WTC11 (cell line): ENCODE measurements at regions not wholly inside any gene's neighbourhood (a gene's known extent, or its start where the extent isn't known, plus 50 kb on each side); places are given as distances from the start of the nearest gene placed in this dataset.

Experiments used
- ATAC-seq: fragments of 200-7000 bp; cut with Tn5 transposase; 2 replicates; pipeline ENCODE4 v1.10.0; 2021; ENCODE audit warnings: mild to moderate bottlenecking, moderate library complexity
- CTCF ChIA-PET: fragments of 300-600 bp; sonication (Branson Sonifier 250); formaldehyde crosslinking; loops from one replicate; lab custom pipeline; 2021; ENCODE audit warnings: antibody characterized with exemption; lab: Charles Lee
- POLR2A ChIA-PET: fragments of 350-600 bp; sonication (Branson Sonifier 250); formaldehyde crosslinking; loops from one replicate; lab custom pipeline; 2021; ENCODE audit warnings: antibody characterized with exemption; lab: Charles Lee
- DNase-seq: peaks from one replicate; pipeline ENCODE4 v3.0.0; 2021; ENCODE audit warnings: low spot score
- H3K27ac Mint-ChIP-seq: 2 replicates; pipeline ENCODE4 v1.8.0; 2021; ENCODE audit warnings: mixed read lengths
- H3K27me3 Mint-ChIP-seq: 2 replicates; pipeline ENCODE4 v1.8.0; 2021; ENCODE audit warnings: low read depth, mild to moderate bottlenecking, moderate library complexity, mixed read lengths
- H3K36me3 Mint-ChIP-seq: 2 replicates; pipeline ENCODE4 v1.8.0; 2021; ENCODE audit warnings: mixed read lengths
- H3K4me1 Mint-ChIP-seq: 2 replicates; pipeline ENCODE4 v1.8.0; 2022; ENCODE audit warnings: mixed read lengths
- H3K4me3 Mint-ChIP-seq: 2 replicates; pipeline ENCODE4 v1.8.0; 2021; ENCODE audit warnings: mild to moderate bottlenecking, moderate library complexity, mixed read lengths
- H3K9me3 Mint-ChIP-seq: 2 replicates; pipeline ENCODE4 v1.8.0; 2021; ENCODE audit warnings: mixed read lengths
- CREB1 ChIP-seq: sonication (generic); formaldehyde crosslinking; IDR thresholded peaks from 2 replicates; pipeline ENCODE4 v1.8.0; 2023; ENCODE audit warnings: mild to moderate bottlenecking, missing genetic modification reagents
- CREM ChIP-seq: sonication (generic); formaldehyde crosslinking; IDR thresholded peaks from 2 replicates; pipeline ENCODE4 v1.8.1; 2022; ENCODE audit warnings: mild to moderate bottlenecking, missing genetic modification reagents, moderate library complexity
- ELF4 ChIP-seq: sonication (generic); formaldehyde crosslinking; IDR thresholded peaks from 2 replicates; pipeline ENCODE4 v1.8.1; 2022; ENCODE audit warnings: low read depth, mild to moderate bottlenecking, moderate library complexity, missing genetic modification reagents
- EMX1 ChIP-seq: fragments of 250-450 bp; sonication (Bioruptor Pico); IDR thresholded peaks from 2 replicates; pipeline ENCODE4 v1.8.0; 2021; ENCODE audit warnings: mild to moderate bottlenecking
- FOXK1 ChIP-seq: sonication (generic); formaldehyde crosslinking; IDR thresholded peaks from 2 replicates; pipeline ENCODE4 v1.8.0; 2022; ENCODE audit warnings: mild to moderate bottlenecking, moderate library complexity, missing genetic modification reagents
- FOXP1 ChIP-seq: sonication (generic); formaldehyde crosslinking; IDR thresholded peaks from 2 replicates; pipeline ENCODE4 v1.8.0; 2022; ENCODE audit warnings: missing genetic modification reagents, mild to moderate bottlenecking, moderate library complexity, borderline replicate concordance
- FOXP4 ChIP-seq: sonication (generic); formaldehyde crosslinking; IDR thresholded peaks from 2 replicates; pipeline ENCODE4 v1.8.0; 2022; ENCODE audit warnings: mild to moderate bottlenecking, missing genetic modification reagents
- MLX ChIP-seq: sonication (generic); formaldehyde crosslinking; IDR thresholded peaks from 2 replicates; pipeline ENCODE4 v1.8.1; 2023; ENCODE audit warnings: mild to moderate bottlenecking, missing genetic modification reagents, moderate library complexity
- MXD4 ChIP-seq: fragments of 250-450 bp; sonication (Bioruptor Pico); IDR thresholded peaks from 2 replicates; pipeline ENCODE4 v1.8.0; 2021; ENCODE audit warnings: mild to moderate bottlenecking, moderate library complexity, borderline replicate concordance
- MYBL2 ChIP-seq: sonication (generic); formaldehyde crosslinking; IDR thresholded peaks from 2 replicates; pipeline ENCODE4 v1.8.1; 2023; ENCODE audit warnings: mild to moderate bottlenecking, moderate library complexity, missing genetic modification reagents
- NR3C1 ChIP-seq: sonication (generic); formaldehyde crosslinking; conservative IDR thresholded peaks from 2 replicates; pipeline ENCODE4 v1.8.1; 2023; ENCODE audit warnings: low read depth, mild to moderate bottlenecking, missing genetic modification reagents
- RELA ChIP-seq: sonication (generic); formaldehyde crosslinking; IDR thresholded peaks from 2 replicates; pipeline ENCODE4 v1.8.1; 2022; ENCODE audit warnings: missing genetic modification reagents, mild to moderate bottlenecking, borderline replicate concordance
- RORB ChIP-seq: fragments of 250-450 bp; sonication (Bioruptor Pico); IDR thresholded peaks from 2 replicates; pipeline ENCODE4 v1.9.0; 2021; ENCODE audit warnings: mild to moderate bottlenecking
- SMAD3 ChIP-seq: sonication (generic); formaldehyde crosslinking; IDR thresholded peaks from 2 replicates; pipeline ENCODE4 v1.8.0; 2022; ENCODE audit warnings: missing genetic modification reagents, mild to moderate bottlenecking, borderline replicate concordance
- SMAD4 ChIP-seq: sonication (generic); formaldehyde crosslinking; IDR thresholded peaks from 2 replicates; pipeline ENCODE4 v1.8.0; 2022; ENCODE audit warnings: mild to moderate bottlenecking, missing genetic modification reagents
- TEAD1 ChIP-seq: sonication (generic); formaldehyde crosslinking; IDR thresholded peaks from 2 replicates; pipeline ENCODE4 v1.8.0; 2022; ENCODE audit warnings: mild to moderate bottlenecking, missing genetic modification reagents
- TP53 ChIP-seq: sonication (generic); formaldehyde crosslinking; IDR thresholded peaks from 2 replicates; pipeline ENCODE4 v1.8.1; 2023; ENCODE audit warnings: mild to moderate bottlenecking, missing genetic modification reagents
- ZBTB21 ChIP-seq: sonication (generic); formaldehyde crosslinking; IDR thresholded peaks from 2 replicates; pipeline ENCODE4 v1.8.1; 2023; ENCODE audit warnings: mild to moderate bottlenecking, missing genetic modification reagents, borderline replicate concordance
- ZMAT4 ChIP-seq: fragments of 250-450 bp; sonication (Bioruptor Pico); IDR thresholded peaks from 2 replicates; pipeline ENCODE4 v1.9.0; 2021; ENCODE audit warnings: mild to moderate bottlenecking
- ZNF138 ChIP-seq: sonication (generic); formaldehyde crosslinking; conservative IDR thresholded peaks from 2 replicates; pipeline ENCODE4 v1.8.1; 2022; ENCODE audit warnings: mild to moderate bottlenecking, moderate library complexity, missing genetic modification reagents
- ZNF219 ChIP-seq: sonication (generic); formaldehyde crosslinking; IDR thresholded peaks from 2 replicates; pipeline ENCODE4 v1.8.0; 2023; ENCODE audit warnings: missing genetic modification reagents, mild to moderate bottlenecking, borderline replicate concordance
- ZNF281 ChIP-seq: sonication (generic); formaldehyde crosslinking; IDR thresholded peaks from 2 replicates; pipeline ENCODE4 v1.8.0; 2023; ENCODE audit warnings: mild to moderate bottlenecking, missing genetic modification reagents
- ZNF317 ChIP-seq: sonication (generic); formaldehyde crosslinking; IDR thresholded peaks from 2 replicates; pipeline ENCODE4 v1.8.1; 2023; ENCODE audit warnings: low read depth, mild to moderate bottlenecking, moderate library complexity, missing genetic modification reagents, borderline replicate concordance
- ZNF671 ChIP-seq: fragments of 250-450 bp; sonication (Bioruptor Pico); IDR thresholded peaks from 2 replicates; pipeline ENCODE4 v1.8.0; 2021; ENCODE audit warnings: mild to moderate bottlenecking
- ZSCAN18 ChIP-seq: fragments of 250-450 bp; sonication (Bioruptor Pico); IDR thresholded peaks from 2 replicates; pipeline ENCODE4 v2.1.2; 2022; ENCODE audit warnings: mild to moderate bottlenecking, moderate library complexity

GRCh38 chr9:135301271-135302263 lies 178.0 kb upstream of the PPP1R26 start:
- ChIA-PET CTCF (interaction anchor here (0.8 to 1.4 kb wide), 3 partner anchors 20 to 215 kb away, joined by 4 read pairs; no protein-coding TSS in a partner anchor), POLR2A (no interaction called here)
- H3K9me3 Mint-ChIP-seq, result peaks cover 12% of the 10 kb centered on the region
- no peak for DNase-seq
- H3K27me3 Mint-ChIP-seq, result no peaks in the 10 kb centered on the region
- no peaks in the 10 kb centered on the region for H3K36me3 Mint-ChIP-seq
- no peak overlapping the region for H3K27ac Mint-ChIP-seq
- no peak for ATAC-seq
- H3K4me1 Mint-ChIP-seq, result peaks cover 18% of the 10 kb centered on the region
- TF ChIP-seq ZNF138 (CRISPR knock-in tag) (no peak), EMX1 (no peak), FOXP4 (no peak), RELA (no peak), CREM (CRISPR knock-in tag) (no peak), FOXP1 (no peak), ZNF219 (CRISPR knock-in tag) (no peak), MXD4 (CRISPR knock-in tag) (no peak), FOXK1 (CRISPR knock-in tag) (no peak), ZSCAN18 (CRISPR knock-in tag) (no peak), TEAD1 (CRISPR knock-in tag) (no peak), MLX (CRISPR knock-in tag) (no peak), ELF4 (CRISPR knock-in tag) (no peak), ZNF671 (CRISPR knock-in tag) (no peak), SMAD3 (CRISPR knock-in tag) (no peak), TP53 (CRISPR knock-in tag) (no peak)
- no peak overlapping the region for H3K4me3 Mint-ChIP-seq

- DNase-seq (no peak), ATAC-seq (no peak)
- Mint-ChIP-seq H3K4me1 (peaks cover 10% of the 10 kb centered on the region), H3K27ac (no peak overlapping the region), H3K9me3 (peaks cover 12% of the 10 kb centered on the region), H3K27me3 (no peaks in the 10 kb centered on the region), H3K36me3 (no peaks in the 10 kb centered on the region), H3K4me3 (no peak overlapping the region)
- POLR2A ChIA-PET, result no interaction called here
- CTCF ChIA-PET, result no interaction called here
- TF ChIP-seq CREB1 (no peak), MYBL2 (CRISPR knock-in tag) (no peak), ZBTB21 (no peak), NR3C1 (CRISPR knock-in tag) (no peak), ZNF317 (no peak), ELF4 (CRISPR knock-in tag) (no peak), MXD4 (CRISPR knock-in tag) (no peak), RORB (CRISPR knock-in tag) (no peak), ZMAT4 (no peak), SMAD4 (no peak), ZNF281 (CRISPR knock-in tag) (no peak)
These were observed 177.0 kb upstream of the PPP1R26 start for GRCh38 chr9:135302329-135303279.
